ENCODE measurements at regions not wholly inside any gene's neighbourhood (a gene's known extent, or its start where the extent isn't known, plus 50 kb on each side); places are given as distances from the start of the nearest gene placed in this dataset.
"Not testable (repeated sequence)": the region's sequence is repeated elsewhere in the genome, so short reads cannot be mapped to it uniquely, and the experiment has no call there.

DNA sequence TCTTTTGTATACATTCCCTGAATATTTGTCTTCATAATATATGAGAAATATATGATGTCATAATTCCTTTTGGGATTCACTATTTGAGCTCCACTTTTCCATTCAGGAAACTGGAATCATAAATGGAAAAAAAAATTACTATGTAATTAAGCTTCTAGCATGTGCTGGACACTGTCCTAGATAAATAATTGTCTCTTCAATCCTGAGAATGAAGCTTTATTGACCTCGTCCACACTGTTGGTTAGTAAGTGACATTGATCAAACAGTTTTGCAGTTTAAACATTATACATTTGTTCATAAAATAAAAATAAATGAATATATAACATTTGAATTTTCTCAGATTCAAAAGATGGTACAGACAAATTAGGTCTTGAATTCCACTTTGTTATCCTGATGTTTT is 1691.2 kb downstream of the LRRC4C start:
- H3K27ac ChIP-seq, result no peak overlapping the region
- H3K4me3 ChIP-seq, result no peak overlapping the region
- H3K36me3 ChIP-seq, result no peaks in the 10 kb centered on the region
- H3K9me3 ChIP-seq, result no peaks in the 10 kb centered on the region
- no peak for DNase-seq
- H3K27me3 ChIP-seq, result no peaks in the 10 kb centered on the region
- no peaks in the 10 kb centered on the region for H3K4me1 ChIP-seq
- TF ChIP-seq, protein P1, sequence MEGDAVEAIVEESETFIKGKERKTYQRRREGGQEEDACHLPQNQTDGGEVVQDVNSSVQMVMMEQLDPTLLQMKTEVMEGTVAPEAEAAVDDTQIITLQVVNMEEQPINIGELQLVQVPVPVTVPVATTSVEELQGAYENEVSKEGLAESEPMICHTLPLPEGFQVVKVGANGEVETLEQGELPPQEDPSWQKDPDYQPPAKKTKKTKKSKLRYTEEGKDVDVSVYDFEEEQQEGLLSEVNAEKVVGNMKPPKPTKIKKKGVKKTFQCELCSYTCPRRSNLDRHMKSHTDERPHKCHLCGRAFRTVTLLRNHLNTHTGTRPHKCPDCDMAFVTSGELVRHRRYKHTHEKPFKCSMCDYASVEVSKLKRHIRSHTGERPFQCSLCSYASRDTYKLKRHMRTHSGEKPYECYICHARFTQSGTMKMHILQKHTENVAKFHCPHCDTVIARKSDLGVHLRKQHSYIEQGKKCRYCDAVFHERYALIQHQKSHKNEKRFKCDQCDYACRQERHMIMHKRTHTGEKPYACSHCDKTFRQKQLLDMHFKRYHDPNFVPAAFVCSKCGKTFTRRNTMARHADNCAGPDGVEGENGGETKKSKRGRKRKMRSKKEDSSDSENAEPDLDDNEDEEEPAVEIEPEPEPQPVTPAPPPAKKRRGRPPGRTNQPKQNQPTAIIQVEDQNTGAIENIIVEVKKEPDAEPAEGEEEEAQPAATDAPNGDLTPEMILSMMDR (IDR thresholded peaks at IDR 0.05), result no peak
- no peak for TF ChIP-seq POLR2A (IDR thresholded peaks at IDR 0.05)
- TF ChIP-seq EP300 (IDR thresholded peaks at IDR 0.05; ENCODE audit: low read depth), result no peak
- no peak for TF ChIP-seq POLR2AphosphoS5 (IDR thresholded peaks at IDR 0.05)
- WGBS, 2 donors (ENCODE audit: low coverage in 1 of 2), result 29 to 57% methylated on average over 1 of the region's 1 CpG
- in situ Hi-C loops (cut with MboI; ENCODE audit: low pct_ligation_motif_present in 1 of 4, low pct_unique_long_range_greater_than_20kb in 1 of 4, low sequenced_read_pairs in 3 of 4) (no loop called here), intact Hi-C loops (cut with DNase I; ENCODE audit: low total_unique reads) (no loop called here)

DNA sequence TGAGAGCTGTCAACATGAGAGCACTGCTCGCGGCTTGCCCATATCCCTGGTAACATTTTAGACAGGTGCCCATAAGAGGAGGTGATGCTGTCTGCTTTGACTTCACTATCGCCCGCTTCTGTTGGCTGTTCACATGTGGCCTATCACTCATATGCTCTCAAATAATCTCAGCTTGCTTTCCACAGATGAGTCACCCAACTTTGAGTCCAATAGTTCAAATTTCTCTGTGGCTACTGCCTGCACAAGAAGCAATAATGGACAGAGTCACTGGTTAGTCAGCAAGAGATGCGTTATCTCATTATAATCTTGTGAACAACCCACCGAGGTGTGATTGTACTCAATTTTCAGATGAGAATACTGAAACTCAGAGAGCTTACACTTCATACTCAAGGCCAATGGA is 1714.1 kb downstream of the LRRC4C start:
- 83 to 94% methylated on average over 3 to 6 of the region's 6 CpGs for WGBS, 2 donors (ENCODE audit: low coverage in 1 of 2)

DNA sequence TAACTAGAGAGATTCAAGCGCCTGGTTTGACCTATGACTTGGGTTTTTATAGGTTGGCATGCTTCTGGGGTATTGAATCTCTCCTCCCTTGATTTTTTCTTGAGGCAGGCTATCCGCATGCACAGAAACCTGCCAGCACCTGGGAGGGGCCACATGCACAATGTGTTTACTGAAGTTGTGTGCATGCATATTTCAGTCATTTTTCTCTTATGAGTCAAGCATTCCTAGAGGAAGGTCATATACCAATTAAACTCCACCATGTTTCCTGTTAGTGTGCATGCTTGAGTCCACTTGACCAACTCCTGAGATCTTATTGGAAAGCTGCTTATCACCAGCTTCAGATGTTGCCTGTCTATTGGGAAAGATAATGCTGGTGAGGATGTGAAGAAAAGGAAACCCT is 1718.4 kb downstream of the LRRC4C start:
- intact Hi-C loops (cut with DNase I; ENCODE audit: low total_unique reads) (no loop called here), in situ Hi-C loops (cut with MboI; ENCODE audit: low pct_ligation_motif_present in 1 of 4, low pct_unique_long_range_greater_than_20kb in 1 of 4, low sequenced_read_pairs in 3 of 4) (no loop called here)
- H3K27me3 ChIP-seq, result no peaks in the 10 kb centered on the region
- no peak overlapping the region for H3K4me3 ChIP-seq
- no peak for DNase-seq
- no peaks in the 10 kb centered on the region for H3K36me3 ChIP-seq
- no peak for TF ChIP-seq POLR2AphosphoS5 (IDR thresholded peaks at IDR 0.05)
- TF ChIP-seq EP300 (IDR thresholded peaks at IDR 0.05; ENCODE audit: low read depth), result no peak
- TF ChIP-seq POLR2A (IDR thresholded peaks at IDR 0.05), result no peak
- TF ChIP-seq, protein P1 (IDR thresholded peaks at IDR 0.05), result no peak
- no peaks in the 10 kb centered on the region for H3K4me1 ChIP-seq
- H3K27ac ChIP-seq, result no peak overlapping the region
- no peaks in the 10 kb centered on the region for H3K9me3 ChIP-seq
- WGBS, 2 donors (ENCODE audit: low coverage in 1 of 2), result 67 to 74% methylated on average over 1 to 2 of the region's 2 CpGs

More for the DNA sequence above, 1714.1 kb downstream of the LRRC4C start:
- intact Hi-C loops (cut with DNase I; ENCODE audit: low total_unique reads) (no loop called here), in situ Hi-C loops (cut with MboI; ENCODE audit: low pct_ligation_motif_present in 1 of 4, low pct_unique_long_range_greater_than_20kb in 1 of 4, low sequenced_read_pairs in 3 of 4) (no loop called here)
- DNase-seq, result no peak
- Histone ChIP-seq H3K9me3 (no peaks in the 10 kb centered on the region), H3K4me1 (no peaks in the 10 kb centered on the region), H3K27me3 (no peaks in the 10 kb centered on the region), H3K27ac (no peak overlapping the region), H3K36me3 (no peaks in the 10 kb centered on the region), H3K4me3 (no peak overlapping the region)
- TF ChIP-seq POLR2A (IDR thresholded peaks at IDR 0.05) (no peak), POLR2AphosphoS5 (IDR thresholded peaks at IDR 0.05) (no peak), EP300 (IDR thresholded peaks at IDR 0.05; ENCODE audit: low read depth) (no peak)
- TF ChIP-seq, protein P1 (IDR thresholded peaks at IDR 0.05), result no peak

DNA sequence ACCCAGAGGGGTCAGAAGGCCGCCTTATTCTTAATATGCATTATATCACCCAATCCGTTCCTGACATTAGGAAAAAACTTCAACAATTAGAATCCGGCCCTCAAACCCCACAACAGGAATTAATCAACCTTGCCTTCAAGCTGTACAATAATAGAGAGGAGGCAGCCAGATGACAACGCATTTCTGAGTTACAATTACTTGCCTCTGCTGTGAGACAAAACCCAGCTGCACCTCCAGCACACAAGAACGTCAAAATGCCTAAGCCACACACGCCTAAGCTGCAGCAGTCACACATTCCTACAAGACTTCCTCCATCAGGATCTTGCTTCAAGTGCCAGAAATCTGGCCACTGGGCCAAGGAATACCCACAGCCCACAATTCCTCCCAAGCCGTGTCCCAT is 1723.1 kb downstream of the LRRC4C start:
- H3K4me1 ChIP-seq; H3K27ac ChIP-seq; H3K27me3 ChIP-seq; in situ Hi-C loops (cut with MboI; ENCODE audit: low pct_ligation_motif_present in 1 of 4, low pct_unique_long_range_greater_than_20kb in 1 of 4, low sequenced_read_pairs in 3 of 4); H3K4me3 ChIP-seq; H3K9me3 ChIP-seq; DNase-seq; intact Hi-C loops (cut with DNase I; ENCODE audit: low total_unique reads); H3K36me3 ChIP-seq: not testable (repeated sequence)
- 66 to 85% methylated on average over 3 to 7 of the region's 7 CpGs for WGBS, 2 donors (ENCODE audit: low coverage in 1 of 2)

DNA sequence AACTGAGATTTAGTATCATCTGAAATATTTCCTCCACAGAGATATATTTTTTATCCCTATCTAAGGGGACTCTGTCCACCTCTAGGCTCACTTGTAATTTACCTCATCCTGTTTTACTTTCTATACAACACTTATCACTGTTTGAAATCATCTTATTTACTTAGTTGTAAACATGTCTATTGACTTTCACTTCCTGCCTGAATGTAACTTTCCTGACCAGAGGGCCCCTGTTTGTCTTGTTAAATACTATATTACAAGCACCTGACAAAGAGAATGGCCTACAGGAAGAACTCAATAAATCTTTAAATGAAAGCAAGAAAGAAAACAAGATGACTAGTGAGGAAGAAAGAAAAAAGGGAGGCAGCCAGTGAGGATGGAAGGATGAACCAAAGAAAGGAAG is 1727.5 kb downstream of the LRRC4C start:
- H3K36me3 ChIP-seq, result no peaks in the 10 kb centered on the region
- no peak for DNase-seq
- H3K27me3 ChIP-seq, result no peaks in the 10 kb centered on the region
- TF ChIP-seq, protein P1 (IDR thresholded peaks at IDR 0.05), result no peak
- TF ChIP-seq POLR2A (IDR thresholded peaks at IDR 0.05) (no peak), EP300 (IDR thresholded peaks at IDR 0.05; ENCODE audit: low read depth) (no peak), POLR2AphosphoS5 (IDR thresholded peaks at IDR 0.05) (no peak)
- intact Hi-C loops (cut with DNase I; ENCODE audit: low total_unique reads) (no loop called here), in situ Hi-C loops (cut with MboI; ENCODE audit: low pct_ligation_motif_present in 1 of 4, low pct_unique_long_range_greater_than_20kb in 1 of 4, low sequenced_read_pairs in 3 of 4) (no loop called here)
- no peaks in the 10 kb centered on the region for H3K9me3 ChIP-seq
- no peak overlapping the region for H3K27ac ChIP-seq
- no peaks in the 10 kb centered on the region for H3K4me1 ChIP-seq
- H3K4me3 ChIP-seq, result no peak overlapping the region

Data from transverse colon (tissue), 4 donors.